Muscle layer of duodenum (tissue), 2 donors: ENCODE measurements at regions not wholly inside any gene's neighbourhood (a gene's known extent, or its start where the extent isn't known, plus 50 kb on each side); places are given as distances from the start of the nearest gene placed in this dataset.
A peak's percentile ranks its signal among the peaks of the same experiment; 100 is the strongest.

ENCODE experiments used
- H3K27ac ChIP-seq: one replicate; pipeline ENCODE4 v1.7.0; 2013; ENCODE audit warnings: mild to moderate bottlenecking, low read length
- H3K27me3 ChIP-seq: one replicate; pipeline ENCODE4 v1.7.0; 2013; ENCODE audit warnings: low read depth, mild to moderate bottlenecking, control low read depth, low read length
- H3K36me3 ChIP-seq, 2 donors: one replicate each; pipeline ENCODE4 v1.7.0; 2013; ENCODE audit warnings: low read length in 2 of 2, control low read depth in 1 of 2, mild to moderate bottlenecking in 1 of 2; ENCODE audit not compliant: insufficient read depth in 2 of 2, control insufficient read depth in 1 of 2
- H3K4me1 ChIP-seq, 2 donors: one replicate each; pipeline ENCODE4 v1.7.0; 2013; ENCODE audit warnings: low read length in 2 of 2, mild to moderate bottlenecking in 2 of 2, control low read depth in 1 of 2, moderate library complexity in 1 of 2; ENCODE audit not compliant: insufficient read depth in 2 of 2, control insufficient read depth in 1 of 2
- H3K4me3 ChIP-seq, 2 donors: one replicate each; pipeline ENCODE4 v1.7.0; 2013; ENCODE audit warnings: low read length in 2 of 2, low read depth in 1 of 2, mild to moderate bottlenecking in 1 of 2
- H3K9me3 ChIP-seq, 2 donors: one replicate each; pipeline ENCODE4 v1.7.0; 2013; ENCODE audit warnings: low read length in 2 of 2, control low read depth in 1 of 2, mild to moderate bottlenecking in 1 of 2; ENCODE audit not compliant: control insufficient read depth in 1 of 2
- donor health status: healthy.

GRCh38 chr5:173448856-173449255 is 120.6 kb upstream of the STC2 start:
- H3K4me1 ChIP-seq: no peaks in the 10 kb centered on the region
- no peaks in the 10 kb centered on the region for H3K27me3 ChIP-seq
- no peak overlapping the region for H3K4me3 ChIP-seq
- H3K36me3 ChIP-seq: no peaks in the 10 kb centered on the region
- H3K9me3 ChIP-seq: no peaks in the 10 kb centered on the region
- no peak overlapping the region for H3K27ac ChIP-seq

GRCh38 chr5:173443971-173444370 is 115.8 kb upstream of the STC2 start:
- H3K4me3 ChIP-seq: no peak overlapping the region
- H3K9me3 ChIP-seq: no peaks in the 10 kb centered on the region
- H3K4me1 ChIP-seq: no peaks in the 10 kb centered on the region
- no peaks in the 10 kb centered on the region for H3K36me3 ChIP-seq
- H3K27ac ChIP-seq: no peak overlapping the region
- no peaks in the 10 kb centered on the region for H3K27me3 ChIP-seq

- H3K27ac ChIP-seq: no peak overlapping the region
- no peaks in the 10 kb centered on the region for H3K27me3 ChIP-seq
- no peaks in the 10 kb centered on the region for H3K9me3 ChIP-seq
- H3K4me3 ChIP-seq: no peak overlapping the region
- H3K4me1 ChIP-seq: peaks cover 0 to 6% of the 10 kb centered on the region in 2 donors
- no peaks in the 10 kb centered on the region for H3K36me3 ChIP-seq
These were observed 112.9 kb upstream of the STC2 start for GRCh38 chr5:173441053-173441628.

GRCh38 chr5:173438951-173439350 is 110.7 kb upstream of the STC2 start:
- H3K4me1 ChIP-seq: peaks cover 0 to 6% of the 10 kb centered on the region in 2 donors
- H3K36me3 ChIP-seq: no peaks in the 10 kb centered on the region
- no peak overlapping the region for H3K27ac ChIP-seq
- H3K27me3 ChIP-seq: no peaks in the 10 kb centered on the region
- no peak overlapping the region for H3K4me3 ChIP-seq
- no peaks in the 10 kb centered on the region for H3K9me3 ChIP-seq

GRCh38 chr5:173435447-173435846 is 107.2 kb upstream of the STC2 start:
- Histone ChIP-seq H3K27me3 (no peaks in the 10 kb centered on the region), H3K4me1 (peaks cover 0 to 6% of the 10 kb centered on the region in 2 donors), H3K36me3 (no peaks in the 10 kb centered on the region), H3K9me3 (no peaks in the 10 kb centered on the region), H3K27ac (no peak overlapping the region), H3K4me3 (no peak overlapping the region)

GRCh38 chr5:173434270-173434669 is 106.1 kb upstream of the STC2 start:
- Histone ChIP-seq H3K27ac (no peak overlapping the region), H3K4me1 (peaks cover 0 to 6% of the 10 kb centered on the region in 2 donors), H3K36me3 (no peaks in the 10 kb centered on the region), H3K9me3 (no peaks in the 10 kb centered on the region), H3K4me3 (no peak overlapping the region), H3K27me3 (no peaks in the 10 kb centered on the region)

- Histone ChIP-seq H3K27me3 (no peaks in the 10 kb centered on the region), H3K4me3 (no peak overlapping the region), H3K9me3 (no peaks in the 10 kb centered on the region), H3K36me3 (no peaks in the 10 kb centered on the region), H3K4me1 (no peaks in the 10 kb centered on the region), H3K27ac (no peak overlapping the region)
These were observed 102.2 kb upstream of the STC2 start for GRCh38 chr5:173430394-173430793.

- no peaks in the 10 kb centered on the region for H3K9me3 ChIP-seq
- no peaks in the 10 kb centered on the region for H3K4me1 ChIP-seq
- no peak overlapping the region for H3K27ac ChIP-seq
- H3K36me3 ChIP-seq: no peaks in the 10 kb centered on the region
- no peaks in the 10 kb centered on the region for H3K27me3 ChIP-seq
- H3K4me3 ChIP-seq: no peak overlapping the region
These were observed 101.4 kb upstream of the STC2 start for GRCh38 chr5:173429489-173430150.

- Histone ChIP-seq H3K9me3 (peaks cover 0 to 6% of the 10 kb centered on the region in 2 donors), H3K4me1 (peaks cover 0 to 7% of the 10 kb centered on the region in 2 donors), H3K36me3 (no peaks in the 10 kb centered on the region), H3K27me3 (no peaks in the 10 kb centered on the region), H3K4me3 (no peak overlapping the region), H3K27ac (no peak overlapping the region)
These were observed 95.4 kb upstream of the STC2 start for GRCh38 chr5:173423452-173424117.

GRCh38 chr5:173420108-173420507 is 91.9 kb upstream of the STC2 start:
- peaks cover 0 to 7% of the 10 kb centered on the region in 2 donors for H3K4me1 ChIP-seq
- H3K27ac ChIP-seq: peak overlapping the region; percentile 50
- no peak overlapping the region for H3K4me3 ChIP-seq
- peaks cover 0 to 6% of the 10 kb centered on the region in 2 donors for H3K9me3 ChIP-seq
- no peaks in the 10 kb centered on the region for H3K36me3 ChIP-seq
- no peaks in the 10 kb centered on the region for H3K27me3 ChIP-seq

- H3K27me3 ChIP-seq: no peaks in the 10 kb centered on the region
- H3K9me3 ChIP-seq: no peaks in the 10 kb centered on the region
- H3K4me3 ChIP-seq: no peak overlapping the region
- no peaks in the 10 kb centered on the region for H3K36me3 ChIP-seq
- peaks cover 0 to 12% of the 10 kb centered on the region in 2 donors for H3K4me1 ChIP-seq
- no peak overlapping the region for H3K27ac ChIP-seq
These were observed 85.3 kb upstream of the STC2 start for GRCh38 chr5:173413471-173413982.
